CD4-positive, alpha-beta T cell treated with Interleukin-17A for 4 hours (primary cell): ENCODE measurements at regions not wholly inside any gene's neighbourhood (a gene's known extent, or its start where the extent isn't known, plus 50 kb on each side); places are given as distances from the start of the nearest gene placed in this dataset.
"Not testable (repeated sequence)": the region's sequence is repeated elsewhere in the genome, so short reads cannot be mapped to it uniquely, and the experiment has no call there.

Experiments used
- DNase-seq: peaks from one replicate; pipeline ENCODE4 v3.0.0-alpha.2; 2020; ENCODE audit warnings: mixed read lengths

DNA sequence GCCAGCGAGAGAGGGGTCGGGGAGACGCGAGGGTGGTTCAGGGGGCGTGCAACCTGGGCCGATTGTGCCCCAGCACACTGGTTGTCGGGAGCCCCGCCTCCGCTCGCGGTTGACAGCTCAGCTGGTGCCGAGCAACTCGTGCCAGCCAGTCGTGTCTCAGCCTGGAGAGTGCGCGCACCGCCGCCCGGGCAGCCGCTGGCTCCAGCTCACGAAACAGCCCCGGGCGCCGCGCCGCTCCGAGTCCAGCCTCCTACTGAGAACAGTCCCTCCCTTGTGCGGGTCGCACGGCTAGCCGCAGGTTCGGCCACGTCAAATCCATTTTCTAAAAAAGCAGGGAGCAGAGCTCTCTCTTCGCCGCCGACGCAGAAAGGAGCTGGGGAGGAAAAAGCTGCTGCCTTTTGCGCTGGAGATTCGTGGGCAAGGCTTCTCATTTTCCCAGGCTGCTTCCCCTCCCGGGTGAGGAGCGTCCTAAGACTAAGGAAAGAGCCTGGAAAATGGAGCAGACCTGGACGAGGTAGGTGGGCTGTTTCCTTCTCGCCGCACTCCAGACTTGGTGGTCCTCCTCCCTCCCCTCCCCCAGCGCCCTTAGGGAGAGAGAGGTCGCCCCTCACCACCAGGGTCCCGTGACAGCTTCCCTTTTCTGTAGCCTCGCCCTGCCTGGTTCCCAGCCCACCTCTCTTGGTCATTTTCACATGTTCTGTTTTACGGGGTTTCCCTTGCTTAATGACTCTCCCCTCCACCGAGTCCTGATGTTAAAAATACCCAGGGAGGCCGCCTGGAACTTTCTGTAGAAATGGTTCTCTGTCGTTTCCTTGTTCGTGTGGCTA, 56.7 kb upstream of the SEC22B start:
- DNase-seq = not testable (repeated sequence)

DNA sequence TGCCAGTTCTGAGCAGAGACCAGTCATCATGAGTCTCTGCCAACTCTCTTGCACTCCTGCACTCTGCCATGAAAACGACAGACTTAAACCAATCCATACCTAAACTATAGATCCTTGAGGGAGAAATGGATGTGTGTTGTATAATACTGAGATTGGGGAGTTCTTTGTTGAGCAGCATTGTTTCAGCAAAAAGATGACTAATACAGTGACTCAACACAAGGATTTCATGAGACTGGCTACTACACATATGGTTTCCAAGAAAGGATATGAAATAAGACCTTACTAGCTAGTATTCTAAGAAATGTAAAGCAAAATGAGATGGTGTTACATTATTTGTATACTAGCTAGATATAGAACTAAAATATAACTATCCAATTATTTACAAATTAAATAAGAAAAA, 53.5 kb upstream of the SEC22B start:
- DNase-seq = not testable (repeated sequence)
